ENCODE measurements at regions not wholly inside any gene's neighbourhood (a gene's known extent, or its start where the extent isn't known, plus 50 kb on each side); places are given as distances from the start of the nearest gene placed in this dataset.
A peak's percentile ranks its signal among the peaks of the same experiment; 100 is the strongest.
"Not testable (repeated sequence)": the region's sequence is repeated elsewhere in the genome, so short reads cannot be mapped to it uniquely, and the experiment has no call there.

DNA sequence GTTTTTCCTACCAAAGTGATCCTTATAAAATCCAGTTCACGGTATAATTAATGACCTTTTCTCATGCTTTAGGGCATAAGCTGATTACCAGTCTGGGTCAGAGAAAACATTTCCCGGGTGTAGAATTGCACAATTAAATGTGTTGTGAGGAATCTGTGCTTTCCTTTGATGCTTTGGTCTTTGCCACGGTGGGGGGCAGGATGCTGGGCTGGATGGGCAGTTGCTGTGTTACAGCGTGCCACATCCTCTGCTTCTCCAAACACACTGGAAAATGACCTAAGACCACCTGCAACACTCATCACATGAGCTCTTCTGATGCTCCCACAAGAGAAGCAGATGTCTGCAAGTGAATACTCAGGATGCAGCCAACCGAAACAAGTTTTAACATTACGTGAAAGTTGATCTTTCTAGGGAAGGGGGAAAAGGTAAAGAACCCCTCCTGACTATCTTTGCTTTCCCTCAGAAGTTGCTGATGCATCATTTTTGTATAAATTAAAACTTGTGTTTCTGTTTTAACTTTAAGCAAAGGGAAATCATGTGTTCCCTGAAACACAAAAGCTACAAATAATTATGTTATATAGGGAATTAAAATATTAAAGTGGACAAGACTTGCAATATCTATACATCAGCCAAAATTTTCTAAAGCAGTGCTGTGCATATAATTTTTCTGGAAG, 515.3 kb upstream of the NR5A2 start:
- peak; percentile 9 for DNase-seq (ENCODE audit: low read depth)

DNA sequence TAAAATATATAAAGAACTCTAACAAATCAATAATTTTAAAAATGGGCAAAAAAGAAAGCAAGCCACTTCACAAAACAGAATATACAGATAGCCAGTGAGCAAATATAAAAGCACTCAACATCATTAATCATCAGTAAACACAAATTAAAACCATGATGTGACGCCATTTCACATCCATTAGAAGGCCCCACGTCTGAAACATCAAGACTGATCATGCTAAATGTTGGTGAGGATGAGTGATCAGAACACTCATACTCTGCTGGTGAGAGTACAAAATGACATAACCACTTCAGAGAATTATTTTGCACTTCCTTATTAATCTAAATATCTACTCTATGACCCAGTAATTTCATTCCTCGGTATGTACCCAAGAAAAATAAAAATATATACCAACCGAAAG, 512.2 kb upstream of the NR5A2 start:
- DNase-seq (ENCODE audit: low read depth) = no peak

DNA sequence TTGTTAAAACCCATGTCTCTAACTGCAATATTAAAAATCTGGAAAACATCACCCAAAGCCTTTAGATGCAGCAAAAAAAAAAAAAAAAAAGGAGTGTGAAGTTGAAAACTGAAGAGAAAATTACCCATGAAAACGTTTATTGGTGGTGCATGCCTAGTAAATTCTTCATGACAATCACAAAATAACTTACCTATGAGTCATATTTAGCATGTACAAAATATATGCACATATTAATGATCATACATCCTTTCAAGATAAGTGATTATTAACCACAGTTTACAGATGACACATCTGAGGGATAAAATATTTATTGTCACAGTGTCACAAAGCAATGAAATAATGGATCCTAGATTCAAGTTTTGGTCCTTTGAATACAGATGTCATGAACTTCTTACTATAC, 505.2 kb upstream of the NR5A2 start:
- no peak for DNase-seq (ENCODE audit: low read depth)

DNA sequence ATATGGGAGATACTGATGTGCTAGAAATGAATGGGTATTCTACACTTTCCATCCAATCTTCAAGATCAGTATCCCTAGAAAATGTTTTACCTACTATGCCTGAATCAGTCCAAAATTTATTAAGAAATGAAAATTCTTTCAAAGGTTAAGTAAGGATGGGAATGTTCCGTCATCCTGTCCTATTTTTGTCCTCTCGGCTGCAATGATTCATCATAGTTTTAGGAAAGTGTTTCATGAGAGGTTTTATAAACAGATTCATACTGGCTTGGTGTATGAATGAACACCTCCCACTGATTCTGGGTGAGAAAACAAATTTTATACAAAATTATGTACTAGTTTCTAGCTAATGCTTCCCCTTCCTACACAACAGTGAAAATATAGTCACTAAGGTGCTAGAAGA, 504.6 kb upstream of the NR5A2 start:
- no peak for DNase-seq (ENCODE audit: low read depth)

DNA sequence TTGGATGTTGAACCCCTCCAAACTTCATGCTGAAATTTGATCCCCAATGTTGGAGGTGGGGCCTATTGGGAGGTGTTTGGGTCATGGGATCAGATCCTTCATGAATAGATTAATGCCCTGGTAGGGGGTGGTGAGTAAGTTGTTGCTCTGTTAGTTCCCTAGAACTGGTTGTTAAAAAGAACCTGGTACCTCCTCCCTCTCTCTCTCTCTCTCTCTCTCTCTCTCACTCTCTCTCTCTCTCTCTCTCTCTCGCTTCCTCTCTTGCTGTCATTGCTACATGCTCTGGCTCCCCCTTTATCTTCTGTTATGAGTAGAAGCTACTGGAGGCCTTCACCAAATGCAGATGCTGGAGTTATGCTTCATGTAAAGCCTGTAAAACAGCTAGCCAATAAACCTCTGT, 498.2 kb upstream of the NR5A2 start:
- no peak for DNase-seq (ENCODE audit: low read depth)

DNA sequence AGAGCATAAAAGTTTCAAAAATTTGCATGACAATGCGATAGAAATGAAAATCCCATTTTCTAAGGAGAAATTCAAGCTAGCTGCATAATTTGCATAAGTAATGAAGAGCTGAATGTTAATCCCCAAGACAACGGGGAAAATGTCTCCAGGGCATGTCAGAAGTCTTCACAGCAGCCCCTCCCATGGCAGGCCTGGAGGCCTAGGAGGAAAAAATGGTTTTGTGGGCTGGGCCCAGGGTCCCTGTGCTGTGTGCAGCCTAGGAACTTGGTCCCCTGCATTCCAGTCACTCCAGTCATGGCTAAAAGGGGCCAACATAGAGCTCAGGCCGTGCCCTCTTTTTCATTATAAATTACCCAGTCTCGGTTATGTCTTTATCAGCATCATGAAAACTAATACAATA, 494.1 kb upstream of the NR5A2 start:
- DNase-seq (ENCODE audit: low read depth) = not testable (repeated sequence)

DNA sequence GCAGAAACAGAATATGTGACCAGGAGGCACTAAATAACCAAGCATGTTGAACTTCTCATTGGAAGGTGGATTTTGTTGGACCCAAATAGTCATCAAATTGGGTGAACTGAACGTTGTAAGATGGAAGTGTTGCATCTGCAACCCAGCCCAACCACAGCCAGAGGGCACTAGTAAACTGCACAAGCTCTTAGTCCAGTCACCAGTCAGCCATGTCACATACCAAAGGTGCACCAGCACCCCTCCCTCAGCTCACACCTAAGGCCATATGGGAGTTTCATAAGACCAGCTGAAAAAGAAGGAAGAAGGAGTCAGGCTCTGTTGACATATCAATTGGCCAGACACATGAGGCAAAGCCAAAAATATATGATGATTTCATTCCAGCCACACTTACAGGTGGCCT, 481.7 kb upstream of the NR5A2 start:
- peak; percentile 36 for DNase-seq (ENCODE audit: low read depth)

DNA sequence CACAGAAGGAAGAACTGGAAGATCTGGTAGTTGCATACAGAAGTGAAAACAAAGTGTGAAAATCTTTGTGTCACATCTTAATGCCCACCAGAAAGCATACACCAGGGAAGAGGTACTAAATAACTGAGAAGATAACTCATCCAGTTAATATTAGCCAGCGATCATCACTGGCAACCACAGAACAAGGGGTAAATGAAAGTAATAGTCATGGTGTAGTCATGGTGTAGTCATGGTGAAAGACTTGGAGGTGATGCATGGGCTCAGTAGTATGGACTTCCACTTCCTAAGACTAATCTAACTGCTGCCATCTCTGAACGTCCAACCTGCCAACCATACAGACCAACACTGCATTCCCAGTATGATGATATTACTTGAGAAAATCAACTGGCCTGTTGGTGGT, 481.2 kb upstream of the NR5A2 start:
- DNase-seq (ENCODE audit: low read depth) = peak; percentile 21

DNA sequence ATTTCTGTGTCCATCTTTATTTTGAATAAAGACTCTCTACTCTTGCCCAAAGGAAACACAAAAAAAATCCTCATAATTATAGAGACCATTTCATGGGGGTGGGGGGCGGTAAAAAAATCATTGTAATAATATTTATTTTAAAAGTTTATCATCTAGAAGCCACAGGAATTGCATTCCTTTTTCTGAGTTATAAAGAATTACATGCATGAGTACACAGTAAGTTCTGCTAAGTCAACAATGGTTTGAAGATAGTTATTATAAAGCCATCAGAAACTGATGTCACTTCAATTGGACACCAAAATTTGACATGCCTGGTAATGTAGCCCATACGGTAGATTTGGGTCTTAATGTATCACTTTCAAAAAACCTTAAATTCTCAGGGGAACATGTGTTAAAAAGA, 478.1 kb upstream of the NR5A2 start:
- no peak for DNase-seq (ENCODE audit: low read depth)

DNA sequence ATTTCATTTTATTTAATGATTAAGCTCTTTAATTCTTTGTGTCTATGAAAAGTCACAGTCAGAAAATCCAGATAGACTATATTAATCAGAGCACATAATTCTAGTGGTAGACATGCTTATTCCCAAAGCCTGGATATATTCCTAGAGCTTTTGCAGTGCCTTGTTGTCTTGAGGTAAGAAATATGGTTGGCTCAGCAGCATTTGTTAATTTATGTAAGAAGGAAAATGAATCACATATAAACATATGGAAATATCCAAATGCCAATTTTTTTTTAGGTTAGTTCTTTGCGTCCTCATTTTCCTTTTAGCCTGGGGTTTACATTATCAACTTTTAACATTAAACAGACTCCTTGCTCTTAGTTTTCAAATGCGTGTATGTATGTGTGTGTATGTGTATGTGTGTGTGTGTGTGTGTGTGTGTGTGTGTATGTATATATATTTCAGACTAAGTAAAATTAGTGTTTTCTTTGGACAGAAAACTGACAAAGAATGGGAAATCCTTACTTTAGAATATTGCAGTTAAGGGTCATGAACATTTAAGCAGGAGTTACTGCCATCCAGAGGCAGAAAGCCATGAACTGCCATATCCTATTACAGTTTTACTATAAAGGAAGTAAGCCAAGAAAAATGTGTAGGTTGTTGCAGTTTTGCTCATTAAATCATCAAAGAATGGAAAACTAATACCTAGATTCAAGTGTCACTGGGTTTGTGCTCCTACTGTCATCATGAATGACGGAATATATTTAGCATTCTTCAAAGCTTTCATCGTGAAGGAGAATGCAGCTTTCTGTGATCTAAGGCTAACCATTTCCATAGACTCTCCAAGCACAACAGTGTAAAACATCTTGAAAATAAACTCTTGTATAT, 477.1 kb upstream of the NR5A2 start:
- DNase-seq (ENCODE audit: low read depth) = no peak

DNA sequence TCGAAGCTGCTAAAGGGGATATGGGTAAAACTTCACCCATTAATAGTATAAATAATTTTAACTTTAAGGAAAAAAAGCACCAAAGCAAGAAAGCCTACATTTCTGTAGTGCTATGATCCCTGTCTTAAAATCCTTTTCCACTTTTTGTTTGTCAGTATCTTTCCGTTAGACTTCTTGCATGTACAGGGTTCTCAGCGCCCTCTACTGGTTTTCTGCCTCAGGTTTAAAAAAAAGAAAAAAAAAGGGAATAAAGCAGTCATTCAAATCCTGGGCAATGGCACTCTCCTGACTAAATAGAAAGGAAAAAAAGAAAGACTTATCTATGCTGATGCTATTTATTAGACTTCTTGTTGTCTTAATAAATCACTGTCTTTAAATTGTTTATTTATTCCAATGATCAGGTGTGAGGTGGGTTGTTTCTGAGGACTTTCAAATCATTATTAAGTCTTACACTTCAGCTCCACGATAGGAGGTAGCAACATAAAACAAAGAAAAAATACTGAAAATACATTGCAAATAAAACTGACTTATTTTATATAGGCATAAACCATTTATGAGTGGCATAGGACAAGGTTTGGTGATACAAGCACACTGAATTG, 475.4 kb upstream of the NR5A2 start:
- DNase-seq (ENCODE audit: low read depth) = peak; percentile 56

DNA sequence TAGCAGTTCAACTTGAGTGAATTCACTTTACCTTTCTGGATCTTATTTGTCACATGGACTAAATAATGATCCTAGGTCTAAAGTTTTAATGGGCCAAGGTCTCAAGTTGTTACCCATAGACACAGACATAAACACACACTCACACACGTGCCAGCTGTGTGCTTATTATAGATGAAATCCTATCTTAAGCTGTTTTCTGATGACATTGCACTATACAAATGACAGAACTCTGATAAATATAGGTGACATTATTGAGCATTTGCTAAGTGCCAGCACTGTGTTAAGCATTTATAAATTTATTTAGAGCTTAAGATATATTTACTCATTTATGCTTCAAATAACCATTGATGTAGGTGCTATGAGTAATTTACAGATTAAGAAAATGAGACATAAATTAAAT, 474.4 kb upstream of the NR5A2 start:
- DNase-seq (ENCODE audit: low read depth) = no peak

DNA sequence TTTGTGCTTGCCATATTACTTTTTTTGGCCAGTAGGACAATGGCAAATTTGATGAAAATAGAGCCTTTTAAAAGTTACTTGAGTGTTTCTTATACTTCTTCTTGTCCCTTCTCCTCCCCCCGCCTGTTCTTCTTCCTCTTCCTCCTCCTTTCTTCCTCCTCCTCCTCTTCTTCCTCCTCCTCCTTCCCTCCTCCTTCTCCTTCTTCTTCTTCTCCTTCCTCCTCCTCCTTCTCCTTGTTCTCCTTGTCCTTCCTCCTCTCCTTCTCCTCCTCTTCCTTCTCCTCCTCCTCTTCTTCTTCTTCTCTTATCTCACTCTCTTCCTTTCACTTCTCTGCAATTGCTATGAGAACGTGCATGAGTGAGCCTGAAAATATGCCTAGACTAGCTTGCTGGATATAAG, 466.2 kb upstream of the NR5A2 start:
- no peak for DNase-seq (ENCODE audit: low read depth)

DNA sequence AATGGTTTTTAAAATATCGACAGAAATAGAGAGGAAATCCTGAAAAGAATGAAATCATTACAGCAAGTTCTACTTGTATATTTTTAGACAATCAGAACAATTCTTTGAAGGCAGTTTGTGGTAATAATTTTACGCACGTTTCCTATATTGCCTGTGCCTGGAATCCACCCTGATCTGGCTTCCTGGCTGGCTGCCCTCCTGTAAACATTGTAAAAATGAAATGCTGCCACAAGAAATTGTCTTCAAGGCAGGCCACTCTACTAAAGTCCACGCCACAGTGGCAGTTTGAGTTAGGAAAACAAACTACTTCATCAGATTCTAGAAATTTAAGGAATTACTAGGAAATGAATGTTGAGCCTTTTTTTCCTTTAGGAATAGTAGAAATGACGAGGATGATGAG, 454.5 kb upstream of the NR5A2 start:
- no peak for DNase-seq (ENCODE audit: low read depth)

DNA sequence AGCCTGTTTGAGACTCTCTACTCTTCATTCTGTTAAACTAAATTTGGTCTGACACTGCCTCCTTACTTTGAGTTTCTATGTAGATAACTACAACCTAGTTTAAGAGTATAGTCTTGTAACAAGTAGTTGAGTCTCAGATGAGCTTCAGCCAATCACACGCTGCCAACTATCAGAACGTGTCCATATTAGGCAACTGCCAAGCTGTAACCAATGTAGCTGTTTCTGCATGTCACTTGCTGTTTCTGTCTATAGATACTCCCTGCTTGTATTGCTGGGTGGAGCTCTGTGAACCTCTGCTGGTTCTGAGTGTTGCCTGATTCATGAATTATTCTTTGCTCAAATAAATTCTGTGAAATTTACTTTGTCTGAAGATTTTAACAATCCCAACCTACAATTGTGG, 452.6 kb upstream of the NR5A2 start:
- DNase-seq (ENCODE audit: low read depth) = no peak

DNA sequence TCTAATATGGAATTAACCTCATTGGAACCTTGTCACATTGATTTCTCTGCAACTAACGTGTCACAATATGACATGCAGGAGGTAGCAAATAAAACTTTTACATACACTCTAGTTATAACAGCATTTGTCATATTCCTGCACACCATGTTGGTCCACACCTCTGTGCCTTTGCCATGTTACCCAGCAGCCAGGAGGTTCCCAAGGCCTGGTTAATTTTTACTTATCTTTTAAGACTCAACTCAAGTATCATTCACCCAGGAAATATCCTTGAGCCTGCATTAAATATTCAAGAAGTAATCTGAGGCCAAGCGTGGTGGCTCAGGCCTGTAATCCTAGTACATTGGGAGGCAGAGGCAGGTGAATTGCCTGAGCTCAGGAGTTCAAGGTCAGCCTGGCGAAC, 447.2 kb upstream of the NR5A2 start:
- no peak for DNase-seq (ENCODE audit: low read depth)

DNA sequence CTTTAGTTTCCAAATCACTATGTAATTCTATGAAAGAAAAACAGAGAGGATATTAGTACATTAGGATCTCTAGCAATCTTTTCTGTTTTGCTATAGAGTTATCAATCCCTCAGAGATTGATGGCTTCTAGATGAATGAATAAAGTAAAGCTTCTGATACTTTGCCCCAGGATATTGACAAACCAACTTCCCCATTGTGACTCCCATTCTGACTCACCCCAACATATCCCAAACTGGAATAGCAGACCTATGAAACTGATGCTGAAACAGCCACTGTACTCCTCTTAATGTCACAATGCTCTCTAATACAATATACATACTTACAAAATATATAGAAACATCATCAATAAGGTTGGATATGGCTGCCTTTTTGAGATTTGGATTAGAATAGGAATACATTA, 442.1 kb upstream of the NR5A2 start:
- peak; percentile 6 for DNase-seq (ENCODE audit: low read depth)

DNA sequence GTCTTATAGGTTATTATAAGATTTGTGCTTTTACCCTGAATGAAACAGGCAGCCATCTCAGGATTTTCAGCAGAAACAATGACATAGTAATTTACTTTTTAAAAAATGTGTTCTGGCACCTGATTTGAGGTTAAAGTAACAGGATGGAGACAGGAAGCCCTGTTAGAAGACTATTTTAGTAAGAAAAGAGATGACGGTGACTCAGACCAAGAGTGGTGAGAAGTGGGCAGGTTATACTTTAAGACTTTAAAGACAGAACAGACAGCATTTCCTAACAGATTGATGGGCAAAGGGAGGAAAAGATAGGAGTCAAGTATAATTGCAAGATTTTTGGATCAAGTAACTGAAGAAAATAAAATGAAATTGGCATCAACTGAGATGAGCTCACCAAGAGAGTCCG, 436.8 kb upstream of the NR5A2 start:
- DNase-seq (ENCODE audit: low read depth) = no peak

DNA sequence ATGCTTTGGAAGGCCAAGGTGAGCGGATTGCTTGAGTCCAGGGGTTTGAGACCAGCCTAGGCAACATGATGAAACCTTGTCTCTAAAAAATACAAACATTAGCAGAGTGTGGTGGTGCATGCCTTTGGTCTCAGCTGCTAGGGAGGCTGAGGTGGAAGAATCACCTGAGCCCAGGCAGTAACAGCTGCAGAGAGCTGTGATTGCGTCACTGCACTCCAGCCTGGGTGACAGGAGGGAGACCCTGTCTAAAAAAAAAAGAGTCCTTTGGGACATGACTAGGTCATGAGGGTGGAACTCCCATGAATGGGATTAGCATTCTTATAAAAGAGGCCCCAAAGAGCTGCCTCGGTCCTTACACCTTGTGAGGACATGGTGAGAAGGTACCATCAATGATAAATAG, 436.0 kb upstream of the NR5A2 start:
- DNase-seq (ENCODE audit: low read depth) = no peak

DNA sequence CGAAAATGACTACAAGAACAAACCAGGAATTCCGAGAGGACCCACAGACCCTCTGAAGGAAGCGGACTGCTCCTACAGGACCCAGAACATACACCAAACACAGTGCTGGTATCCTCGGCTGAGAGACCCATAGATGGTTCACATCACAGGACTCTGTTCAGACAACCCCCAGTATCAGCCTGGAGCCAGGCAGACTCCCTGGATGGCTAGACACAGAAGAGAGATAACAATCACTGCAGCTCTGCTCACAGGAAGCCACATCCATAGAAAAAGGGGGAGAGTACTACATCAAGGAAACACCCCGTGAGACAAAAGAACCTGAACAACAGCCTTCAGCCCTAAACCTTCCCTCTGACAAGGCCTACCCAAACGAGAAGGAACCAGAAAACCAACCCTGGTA, 434.0 kb upstream of the NR5A2 start:
- no peak for DNase-seq (ENCODE audit: low read depth)

DNA sequence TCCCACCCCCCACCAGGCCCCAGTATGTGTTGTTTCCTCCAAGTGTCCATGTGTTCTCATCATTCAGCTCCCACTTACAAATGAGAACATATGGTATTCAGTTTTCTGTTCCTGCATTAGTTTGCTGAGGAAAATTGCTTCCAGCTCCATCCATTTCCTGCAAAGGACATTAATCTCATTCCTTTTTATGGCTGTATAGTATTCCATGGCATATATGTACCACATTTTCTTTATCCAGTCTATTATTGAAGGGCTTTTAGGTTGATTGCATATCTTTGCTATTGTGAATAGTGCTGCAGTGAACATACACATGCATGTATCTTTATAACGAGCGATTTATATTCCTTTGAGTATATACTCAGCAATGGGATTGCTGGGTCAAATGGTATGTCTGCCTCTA, 431.1 kb upstream of the NR5A2 start:
- not testable (repeated sequence) for DNase-seq (ENCODE audit: low read depth)

DNA sequence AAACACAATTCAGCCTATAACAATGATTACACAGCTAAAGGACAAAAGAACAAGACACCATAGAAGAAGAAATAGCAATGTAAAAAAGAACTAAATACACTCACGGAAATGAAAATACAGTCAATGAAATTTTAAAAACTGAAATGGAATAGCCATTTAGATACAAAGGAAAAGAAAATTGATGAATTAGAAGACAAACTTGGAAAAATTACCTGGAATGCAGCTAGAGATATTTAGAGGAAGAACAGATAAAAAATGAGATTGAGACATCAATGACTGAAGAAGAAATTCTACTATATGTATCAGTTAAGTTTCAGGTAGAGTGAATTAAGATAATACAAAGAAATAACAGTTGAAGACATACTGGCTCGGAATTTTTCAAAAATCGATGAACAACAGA, 430.4 kb upstream of the NR5A2 start:
- no peak for DNase-seq (ENCODE audit: low read depth)

DNA sequence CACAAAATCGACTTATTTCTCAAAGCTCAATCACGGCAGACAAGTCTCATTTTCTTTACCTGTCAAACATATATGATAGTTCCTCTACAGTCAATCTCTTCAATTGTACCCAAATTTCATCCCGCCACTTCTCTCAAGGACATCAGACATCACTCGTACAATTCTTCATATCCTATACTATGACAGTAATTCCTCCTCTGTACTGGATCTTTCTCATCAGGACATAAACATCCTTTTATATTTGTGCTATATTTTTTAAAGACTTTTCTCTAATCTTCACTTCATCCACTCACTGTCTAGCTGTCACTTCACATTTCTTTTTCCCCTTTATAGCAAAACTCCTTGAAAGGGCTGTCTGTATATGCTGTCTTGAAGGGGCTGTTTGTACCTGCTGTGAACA, 419.1 kb upstream of the NR5A2 start:
- no peak for DNase-seq (ENCODE audit: low read depth)

All from Daoy (cell line).